RWPE2 (cell line): ENCODE measurements at regions not wholly inside any gene's neighbourhood (a gene's known extent, or its start where the extent isn't known, plus 50 kb on each side); places are given as distances from the start of the nearest gene placed in this dataset.
A peak's percentile ranks its signal among the peaks of the same experiment; 100 is the strongest.
"Not testable (repeated sequence)": the region's sequence is repeated elsewhere in the genome, so short reads cannot be mapped to it uniquely, and the experiment has no call there.

Source experiments
- ATAC-seq: fragments of 200-7000 bp; cut with Tn5 transposase; 3 replicates; pipeline ENCODE4 v1.9.1; 2021; ENCODE audit warnings: low read depth
- DNase-seq: peaks from one replicate; pipeline ENCODE4 v3.0.0-alpha.2; 2020; ENCODE audit warnings: low spot score
- H3K27ac ChIP-seq: fragments of 450-650 bp; 2 replicates; pipeline ENCODE4 v1.5.1; 2017; ENCODE audit warnings: mild to moderate bottlenecking; ENCODE audit not compliant: poor library complexity, severe bottlenecking
- H3K27me3 ChIP-seq: fragments of 250-450 bp; sonication (Bioruptor Pico); 2 replicates; pipeline ENCODE4 v1.5.1; 2021; ENCODE audit warnings: mild to moderate bottlenecking, moderate library complexity; ENCODE audit not compliant: insufficient read depth, poor library complexity, severe bottlenecking
- H3K36me3 ChIP-seq: fragments of 250-450 bp; sonication (Bioruptor Pico); 2 replicates; pipeline ENCODE4 v1.5.1; 2020; ENCODE audit warnings: low read depth, mild to moderate bottlenecking, moderate library complexity
- H3K4me1 ChIP-seq: fragments of 250-450 bp; sonication (Bioruptor Pico); 2 replicates; pipeline ENCODE4 v1.5.1; 2021; ENCODE audit warnings: mild to moderate bottlenecking, moderate library complexity; ENCODE audit not compliant: insufficient read depth, poor library complexity, severe bottlenecking
- H3K4me3 ChIP-seq: fragments of 250-450 bp; sonication (Bioruptor Pico); 2 replicates; pipeline ENCODE4 v1.5.1; 2021; ENCODE audit warnings: mild to moderate bottlenecking, moderate library complexity; ENCODE audit not compliant: severe bottlenecking
- H3K9me3 ChIP-seq: fragments of 250-450 bp; sonication (Bioruptor Pico); 2 replicates; pipeline ENCODE4 v1.5.1; 2021; ENCODE audit warnings: mild to moderate bottlenecking, moderate library complexity; ENCODE audit not compliant: severe bottlenecking
- TF ChIP-seq, protein P1 (sequence below): fragments of 450-650 bp; IDR thresholded peaks from one replicate; pipeline ENCODE4 v1.5.1; 2017; ENCODE audit warnings: mild to moderate bottlenecking, moderate library complexity; ENCODE audit not compliant: poor library complexity, severe bottlenecking

DNA sequence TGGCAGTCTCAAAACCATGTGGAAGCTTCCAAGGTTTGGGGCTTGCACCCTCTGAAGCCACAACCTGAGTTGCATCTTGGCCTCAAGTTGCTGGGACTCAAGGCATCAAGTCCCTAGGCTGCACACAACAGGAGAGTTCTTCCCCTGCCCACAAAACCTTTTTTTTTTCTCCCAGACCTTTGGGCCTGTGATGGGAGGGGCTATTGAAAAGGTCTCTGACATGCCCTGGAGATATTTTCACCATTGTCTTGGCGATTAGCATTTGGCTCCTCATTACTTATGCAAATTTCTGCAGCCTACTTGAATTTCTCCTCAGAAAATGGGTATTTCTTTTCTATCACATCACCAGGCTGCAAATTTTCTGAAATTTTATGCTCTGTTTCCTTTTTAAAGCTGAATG is 349.5 kb upstream of the EDA2R start:
- Histone ChIP-seq H3K9me3 (no peaks in the 10 kb centered on the region), H3K4me1 (no peaks in the 10 kb centered on the region), H3K27me3 (no peaks in the 10 kb centered on the region), H3K27ac (no peak overlapping the region), H3K4me3 (no peak overlapping the region), H3K36me3 (no peaks in the 10 kb centered on the region)
- ATAC-seq (no peak), DNase-seq (no peak)
- TF ChIP-seq, protein P1, sequence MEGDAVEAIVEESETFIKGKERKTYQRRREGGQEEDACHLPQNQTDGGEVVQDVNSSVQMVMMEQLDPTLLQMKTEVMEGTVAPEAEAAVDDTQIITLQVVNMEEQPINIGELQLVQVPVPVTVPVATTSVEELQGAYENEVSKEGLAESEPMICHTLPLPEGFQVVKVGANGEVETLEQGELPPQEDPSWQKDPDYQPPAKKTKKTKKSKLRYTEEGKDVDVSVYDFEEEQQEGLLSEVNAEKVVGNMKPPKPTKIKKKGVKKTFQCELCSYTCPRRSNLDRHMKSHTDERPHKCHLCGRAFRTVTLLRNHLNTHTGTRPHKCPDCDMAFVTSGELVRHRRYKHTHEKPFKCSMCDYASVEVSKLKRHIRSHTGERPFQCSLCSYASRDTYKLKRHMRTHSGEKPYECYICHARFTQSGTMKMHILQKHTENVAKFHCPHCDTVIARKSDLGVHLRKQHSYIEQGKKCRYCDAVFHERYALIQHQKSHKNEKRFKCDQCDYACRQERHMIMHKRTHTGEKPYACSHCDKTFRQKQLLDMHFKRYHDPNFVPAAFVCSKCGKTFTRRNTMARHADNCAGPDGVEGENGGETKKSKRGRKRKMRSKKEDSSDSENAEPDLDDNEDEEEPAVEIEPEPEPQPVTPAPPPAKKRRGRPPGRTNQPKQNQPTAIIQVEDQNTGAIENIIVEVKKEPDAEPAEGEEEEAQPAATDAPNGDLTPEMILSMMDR: no peak

DNA sequence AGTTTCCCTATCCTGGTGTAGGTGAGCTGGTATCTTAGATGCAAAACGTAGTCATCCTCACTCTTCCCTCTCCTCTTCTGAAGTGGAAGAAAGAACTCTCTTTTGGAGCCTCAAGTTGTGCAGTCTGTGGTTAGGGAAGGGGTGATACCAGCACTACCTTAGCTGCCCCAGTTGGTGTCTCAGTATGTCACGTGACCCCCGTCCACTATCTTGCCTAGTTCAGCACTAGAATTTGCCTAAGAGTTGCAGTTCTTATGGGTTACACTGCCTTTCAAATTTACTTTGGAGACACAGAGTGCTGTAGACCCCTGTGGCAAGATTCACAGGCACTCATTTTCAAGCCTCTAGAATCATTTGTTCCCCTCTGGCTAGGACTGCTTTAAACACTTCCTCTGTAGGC is 322.8 kb upstream of the EDA2R start:
- no peaks in the 10 kb centered on the region for H3K9me3 ChIP-seq
- no peak overlapping the region for H3K4me3 ChIP-seq
- H3K4me1 ChIP-seq: no peaks in the 10 kb centered on the region
- no peak overlapping the region for H3K27ac ChIP-seq
- DNase-seq (no peak), ATAC-seq (no peak)
- H3K36me3 ChIP-seq: no peaks in the 10 kb centered on the region
- TF ChIP-seq, protein P1: no peak
- no peaks in the 10 kb centered on the region for H3K27me3 ChIP-seq

DNA sequence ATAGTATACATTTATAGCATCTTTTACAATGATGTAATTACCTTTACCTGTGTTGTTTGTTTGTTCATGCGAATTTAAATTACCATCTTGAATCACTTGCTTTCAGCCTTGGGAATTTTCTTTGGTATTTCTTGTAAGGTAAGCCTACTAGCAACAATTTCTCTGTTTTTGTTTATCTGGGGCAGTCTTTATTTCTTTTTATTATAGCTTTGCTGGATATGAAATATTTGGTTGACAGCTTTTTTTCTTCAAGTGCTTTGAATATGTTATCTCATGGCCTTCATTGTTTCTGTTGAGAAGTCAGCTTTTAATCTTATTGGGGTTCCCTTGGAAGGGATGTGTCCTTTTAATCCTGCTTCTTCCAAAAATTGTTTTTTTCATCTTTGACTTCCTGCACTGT is 292.8 kb upstream of the EDA2R start:
- no peak for ATAC-seq
- Histone ChIP-seq H3K27me3 (no peaks in the 10 kb centered on the region), H3K4me3 (no peak overlapping the region), H3K36me3 (no peaks in the 10 kb centered on the region), H3K27ac (no peak overlapping the region), H3K4me1 (no peaks in the 10 kb centered on the region), H3K9me3 (no peaks in the 10 kb centered on the region)
- TF ChIP-seq, protein P1: no peak
- DNase-seq: no peak

DNA sequence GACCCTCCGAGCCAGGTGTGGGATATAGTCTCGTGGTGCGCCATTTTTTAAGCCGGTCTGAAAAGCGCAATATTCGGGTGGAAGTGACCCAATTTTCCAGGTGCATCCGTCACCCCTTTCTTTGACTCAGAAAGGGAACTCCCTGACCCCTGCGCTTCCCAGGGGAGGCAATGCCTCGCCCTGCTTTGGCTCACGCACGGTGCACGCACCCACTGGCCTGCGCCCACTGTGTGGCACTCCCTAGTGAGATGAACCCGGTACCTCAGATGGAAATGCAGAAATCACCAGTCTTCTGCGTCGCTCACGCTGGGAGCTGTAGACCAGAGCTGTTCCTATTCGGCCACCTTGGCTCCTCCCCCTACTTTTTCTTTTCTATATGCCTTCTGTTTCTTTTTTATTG is 291.6 kb upstream of the EDA2R start:
- not testable (repeated sequence) for DNase-seq

DNA sequence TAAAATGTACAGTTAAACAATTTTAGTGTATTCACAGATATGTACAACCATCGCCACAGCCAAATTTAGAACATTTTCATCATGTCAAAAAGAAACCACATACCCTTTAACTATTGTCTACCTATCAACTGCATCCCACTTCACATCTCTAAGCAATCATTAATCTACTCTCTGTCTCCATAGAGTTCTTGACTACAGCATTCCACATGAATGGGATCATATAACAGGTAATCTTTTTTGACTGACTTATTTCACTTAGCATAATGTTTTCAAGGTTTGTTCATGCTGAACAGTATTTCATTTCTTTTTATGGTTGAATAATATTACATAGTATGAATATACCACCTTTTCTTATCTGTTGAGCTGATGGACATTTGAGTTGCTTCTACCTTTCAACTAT is 281.4 kb upstream of the EDA2R start:
- Histone ChIP-seq H3K36me3 (no peaks in the 10 kb centered on the region), H3K4me1 (no peaks in the 10 kb centered on the region), H3K9me3 (no peaks in the 10 kb centered on the region), H3K27me3 (no peaks in the 10 kb centered on the region), H3K27ac (peak overlapping the region; percentile 20), H3K4me3 (no peak overlapping the region)
- DNase-seq (no peak), ATAC-seq (no peak)
- TF ChIP-seq, protein P1: no peak

More for the DNA sequence above, 291.6 kb upstream of the EDA2R start:
- not testable (repeated sequence) for H3K36me3 ChIP-seq, ATAC-seq, H3K4me3 ChIP-seq, H3K27me3 ChIP-seq, H3K4me1 ChIP-seq, H3K9me3 ChIP-seq, H3K27ac ChIP-seq
